ENCODE measurements at regions not wholly inside any gene's neighbourhood (a gene's known extent, or its start where the extent isn't known, plus 50 kb on each side); places are given as distances from the start of the nearest gene placed in this dataset.

DNA sequence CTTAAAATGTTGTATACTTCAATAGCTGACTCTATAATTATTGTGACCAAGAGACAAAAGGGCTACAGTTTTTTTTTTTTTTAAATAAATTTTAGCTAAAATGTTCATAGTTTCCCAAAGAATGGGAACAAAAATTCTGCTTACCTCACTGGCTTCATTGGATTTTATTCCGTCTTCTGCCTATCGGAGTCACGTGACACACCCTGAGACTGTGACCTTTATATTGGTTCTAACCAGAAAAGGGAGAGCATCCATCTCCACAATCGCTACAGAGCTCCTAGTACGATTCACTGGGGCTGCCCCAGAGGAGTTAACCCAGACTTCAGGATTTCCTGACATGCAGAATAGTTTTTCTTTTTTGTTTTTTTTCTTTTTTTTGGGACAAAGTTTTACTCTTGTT lies 203.6 kb upstream of the SLC35G4 start:
- Histone ChIP-seq H3F3A (replicated peaks; ENCODE audit: low read depth) (no peaks in the 10 kb centered on the region), H2AFZ (no peak overlapping the region), H4K20me1 (replicated peaks; ENCODE audit: insufficient read depth) (no peaks in the 10 kb centered on the region), H3K79me2 (replicated peaks; ENCODE audit: insufficient read depth) (no peaks in the 10 kb centered on the region), H3K4me2 (no peak overlapping the region), H3K4me3 (no peak overlapping the region), H3K27me3 (ENCODE audit: insufficient read depth) (no peaks in the 10 kb centered on the region), H3K36me3 (ENCODE audit: insufficient read depth) (no peaks in the 10 kb centered on the region), H3K27ac (ENCODE audit: low read depth) (no peak overlapping the region), H3K9me2 (ENCODE audit: insufficient read depth) (peaks cover 3% of the 10 kb centered on the region; the same call in 1 of the 2 replicates), H3K4me1 (ENCODE audit: insufficient read depth) (no peaks in the 10 kb centered on the region)
- ATAC-seq (no peak), DNase-seq (ENCODE audit: low spot score) (no peak)
- Mint-ChIP-seq H3K27ac (no peak overlapping the region), H3K9me3 (no peaks in the 10 kb centered on the region), H3K36me3 (ENCODE audit: low read depth) (no peaks in the 10 kb centered on the region), H3K4me1 (no peaks in the 10 kb centered on the region), H3K4me3 (no peak overlapping the region), H3K27me3 (ENCODE audit: insufficient read depth, low read depth, poor library complexity) (peaks cover 2% of the 10 kb centered on the region)
- no peak for TF ChIP-seq POLR2AphosphoS5 (IDR thresholded peaks at IDR 0.05; ENCODE audit: low read depth)
- no peak for TF ChIP-seq EZH2phosphoT487 (IDR thresholded peaks at IDR 0.05; ENCODE audit: unreplicated experiment)
- TF ChIP-seq NANOG (IDR thresholded peaks at IDR 0.05; ENCODE audit: borderline replicate concordance) = no peak

DNA sequence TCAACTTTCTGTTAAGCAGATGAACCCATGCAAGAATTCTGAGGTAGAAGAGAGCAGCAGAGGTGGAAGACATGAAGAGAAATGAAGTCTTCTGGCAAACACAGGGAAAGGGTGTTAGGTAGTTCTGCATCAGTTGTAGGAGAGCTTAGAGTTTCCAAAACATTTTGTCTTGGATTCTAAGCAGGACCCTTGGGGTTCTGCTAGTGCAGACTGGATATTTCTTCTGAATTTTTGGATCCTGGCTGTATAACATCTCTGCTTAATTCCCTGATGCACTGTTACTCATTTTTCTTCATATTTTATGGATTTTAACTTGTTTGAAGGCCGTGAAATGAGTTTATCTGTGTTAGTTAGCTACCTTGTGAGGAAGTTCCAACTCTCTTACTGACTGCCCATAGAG lies 208.7 kb upstream of the SLC35G4 start:
- no peak overlapping the region for H2AFZ ChIP-seq
- Mint-ChIP-seq H3K9me3 (no peaks in the 10 kb centered on the region), H3K4me3 (no peak overlapping the region), H3K4me1 (no peaks in the 10 kb centered on the region), H3K27ac (no peak overlapping the region), H3K36me3 (ENCODE audit: low read depth) (no peaks in the 10 kb centered on the region), H3K27me3 (ENCODE audit: insufficient read depth, low read depth, poor library complexity) (peaks cover 2% of the 10 kb centered on the region)
- H3K4me1 ChIP-seq (ENCODE audit: insufficient read depth) = no peaks in the 10 kb centered on the region
- no peaks in the 10 kb centered on the region for H3K27me3 ChIP-seq (ENCODE audit: insufficient read depth)
- no peaks in the 10 kb centered on the region for H3K79me2 ChIP-seq (replicated peaks; ENCODE audit: insufficient read depth)
- no peaks in the 10 kb centered on the region for H3K9me2 ChIP-seq (ENCODE audit: insufficient read depth)
- no peaks in the 10 kb centered on the region for H3K36me3 ChIP-seq (ENCODE audit: insufficient read depth)
- no peak for DNase-seq (ENCODE audit: low spot score)
- H3K4me2 ChIP-seq = no peak overlapping the region
- TF ChIP-seq POLR2AphosphoS5 (IDR thresholded peaks at IDR 0.05; ENCODE audit: low read depth) (no peak), NANOG (IDR thresholded peaks at IDR 0.05; ENCODE audit: borderline replicate concordance) (no peak), ZNF114 (CRISPR knock-in tag; IDR thresholded peaks at IDR 0.05) (no peak), JUNB (IDR thresholded peaks at IDR 0.05; ENCODE audit: unreplicated experiment) (no peak), CREB1 (CRISPR knock-in tag; IDR thresholded peaks at IDR 0.05; ENCODE audit: low read depth) (no peak), EZH2phosphoT487 (IDR thresholded peaks at IDR 0.05; ENCODE audit: unreplicated experiment) (no peak), ZNF331 (CRISPR knock-in tag; IDR thresholded peaks at IDR 0.05; ENCODE audit: low read depth) (no peak), STAT1 (IDR thresholded peaks at IDR 0.05; ENCODE audit: unreplicated experiment) (no peak), EZH2 (IDR thresholded peaks at IDR 0.05; ENCODE audit: low read depth, unreplicated experiment) (no peak)
- TF ChIP-seq, protein P1, sequence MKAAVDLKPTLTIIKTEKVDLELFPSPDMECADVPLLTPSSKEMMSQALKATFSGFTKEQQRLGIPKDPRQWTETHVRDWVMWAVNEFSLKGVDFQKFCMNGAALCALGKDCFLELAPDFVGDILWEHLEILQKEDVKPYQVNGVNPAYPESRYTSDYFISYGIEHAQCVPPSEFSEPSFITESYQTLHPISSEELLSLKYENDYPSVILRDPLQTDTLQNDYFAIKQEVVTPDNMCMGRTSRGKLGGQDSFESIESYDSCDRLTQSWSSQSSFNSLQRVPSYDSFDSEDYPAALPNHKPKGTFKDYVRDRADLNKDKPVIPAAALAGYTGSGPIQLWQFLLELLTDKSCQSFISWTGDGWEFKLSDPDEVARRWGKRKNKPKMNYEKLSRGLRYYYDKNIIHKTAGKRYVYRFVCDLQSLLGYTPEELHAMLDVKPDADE (IDR thresholded peaks at IDR 0.05) = no peak
- TF ChIP-seq, protein P2, sequence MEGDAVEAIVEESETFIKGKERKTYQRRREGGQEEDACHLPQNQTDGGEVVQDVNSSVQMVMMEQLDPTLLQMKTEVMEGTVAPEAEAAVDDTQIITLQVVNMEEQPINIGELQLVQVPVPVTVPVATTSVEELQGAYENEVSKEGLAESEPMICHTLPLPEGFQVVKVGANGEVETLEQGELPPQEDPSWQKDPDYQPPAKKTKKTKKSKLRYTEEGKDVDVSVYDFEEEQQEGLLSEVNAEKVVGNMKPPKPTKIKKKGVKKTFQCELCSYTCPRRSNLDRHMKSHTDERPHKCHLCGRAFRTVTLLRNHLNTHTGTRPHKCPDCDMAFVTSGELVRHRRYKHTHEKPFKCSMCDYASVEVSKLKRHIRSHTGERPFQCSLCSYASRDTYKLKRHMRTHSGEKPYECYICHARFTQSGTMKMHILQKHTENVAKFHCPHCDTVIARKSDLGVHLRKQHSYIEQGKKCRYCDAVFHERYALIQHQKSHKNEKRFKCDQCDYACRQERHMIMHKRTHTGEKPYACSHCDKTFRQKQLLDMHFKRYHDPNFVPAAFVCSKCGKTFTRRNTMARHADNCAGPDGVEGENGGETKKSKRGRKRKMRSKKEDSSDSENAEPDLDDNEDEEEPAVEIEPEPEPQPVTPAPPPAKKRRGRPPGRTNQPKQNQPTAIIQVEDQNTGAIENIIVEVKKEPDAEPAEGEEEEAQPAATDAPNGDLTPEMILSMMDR (conservative IDR thresholded peaks at IDR 0.05; ENCODE audit: low read depth in 2 of 2) = no peak
- TF ChIP-seq, protein P3, sequence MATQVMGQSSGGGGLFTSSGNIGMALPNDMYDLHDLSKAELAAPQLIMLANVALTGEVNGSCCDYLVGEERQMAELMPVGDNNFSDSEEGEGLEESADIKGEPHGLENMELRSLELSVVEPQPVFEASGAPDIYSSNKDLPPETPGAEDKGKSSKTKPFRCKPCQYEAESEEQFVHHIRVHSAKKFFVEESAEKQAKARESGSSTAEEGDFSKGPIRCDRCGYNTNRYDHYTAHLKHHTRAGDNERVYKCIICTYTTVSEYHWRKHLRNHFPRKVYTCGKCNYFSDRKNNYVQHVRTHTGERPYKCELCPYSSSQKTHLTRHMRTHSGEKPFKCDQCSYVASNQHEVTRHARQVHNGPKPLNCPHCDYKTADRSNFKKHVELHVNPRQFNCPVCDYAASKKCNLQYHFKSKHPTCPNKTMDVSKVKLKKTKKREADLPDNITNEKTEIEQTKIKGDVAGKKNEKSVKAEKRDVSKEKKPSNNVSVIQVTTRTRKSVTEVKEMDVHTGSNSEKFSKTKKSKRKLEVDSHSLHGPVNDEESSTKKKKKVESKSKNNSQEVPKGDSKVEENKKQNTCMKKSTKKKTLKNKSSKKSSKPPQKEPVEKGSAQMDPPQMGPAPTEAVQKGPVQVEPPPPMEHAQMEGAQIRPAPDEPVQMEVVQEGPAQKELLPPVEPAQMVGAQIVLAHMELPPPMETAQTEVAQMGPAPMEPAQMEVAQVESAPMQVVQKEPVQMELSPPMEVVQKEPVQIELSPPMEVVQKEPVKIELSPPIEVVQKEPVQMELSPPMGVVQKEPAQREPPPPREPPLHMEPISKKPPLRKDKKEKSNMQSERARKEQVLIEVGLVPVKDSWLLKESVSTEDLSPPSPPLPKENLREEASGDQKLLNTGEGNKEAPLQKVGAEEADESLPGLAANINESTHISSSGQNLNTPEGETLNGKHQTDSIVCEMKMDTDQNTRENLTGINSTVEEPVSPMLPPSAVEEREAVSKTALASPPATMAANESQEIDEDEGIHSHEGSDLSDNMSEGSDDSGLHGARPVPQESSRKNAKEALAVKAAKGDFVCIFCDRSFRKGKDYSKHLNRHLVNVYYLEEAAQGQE (IDR thresholded peaks at IDR 0.05; ENCODE audit: unreplicated experiment) = no peak
- no peak for ATAC-seq
- no peaks in the 10 kb centered on the region for H4K20me1 ChIP-seq (replicated peaks; ENCODE audit: insufficient read depth)
- no peak overlapping the region for H3K4me3 ChIP-seq
- H3F3A ChIP-seq (replicated peaks; ENCODE audit: low read depth) = no peaks in the 10 kb centered on the region
- H3K27ac ChIP-seq (ENCODE audit: low read depth) = no peak overlapping the region
